GM21423 (cell line): ENCODE measurements at regions not wholly inside any gene's neighbourhood (a gene's known extent, or its start where the extent isn't known, plus 50 kb on each side); places are given as distances from the start of the nearest gene placed in this dataset.

Experiments
- ATAC-seq: cut with Tn5 transposase; IDR thresholded peaks from one replicate; pipeline ENCODE4 v1.9.1; 2021; ENCODE audit warnings: mild to moderate bottlenecking, moderate library complexity; ENCODE audit not compliant: unreplicated experiment

GRCh38 chr6:168887621-168888020, 366.0 kb downstream of the THBS2 start:
- ATAC-seq: no peak

DNA sequence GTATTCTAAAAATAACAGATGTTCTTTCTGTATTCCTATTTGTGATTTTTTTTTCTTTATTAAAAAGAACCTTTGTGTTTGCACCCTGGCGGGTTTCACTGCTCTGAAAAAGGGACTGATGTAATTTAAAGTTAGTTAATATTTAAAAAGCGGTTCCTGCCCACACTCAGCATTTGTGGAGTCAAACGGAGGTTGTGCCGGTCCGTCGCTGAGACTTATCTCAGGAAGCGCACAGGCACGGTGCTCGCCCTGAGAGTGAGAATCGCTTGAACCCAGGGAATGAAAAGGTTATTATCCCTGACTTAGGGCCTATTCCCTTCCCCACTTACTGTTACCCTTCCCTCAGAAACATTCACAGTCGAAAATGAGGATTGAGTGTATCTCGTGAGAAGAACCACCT, 366.7 kb downstream of the THBS2 start:
- ATAC-seq: no peak

GRCh38 chr6:168885751-168886742, 367.6 kb downstream of the THBS2 start:
- no peak for ATAC-seq

DNA sequence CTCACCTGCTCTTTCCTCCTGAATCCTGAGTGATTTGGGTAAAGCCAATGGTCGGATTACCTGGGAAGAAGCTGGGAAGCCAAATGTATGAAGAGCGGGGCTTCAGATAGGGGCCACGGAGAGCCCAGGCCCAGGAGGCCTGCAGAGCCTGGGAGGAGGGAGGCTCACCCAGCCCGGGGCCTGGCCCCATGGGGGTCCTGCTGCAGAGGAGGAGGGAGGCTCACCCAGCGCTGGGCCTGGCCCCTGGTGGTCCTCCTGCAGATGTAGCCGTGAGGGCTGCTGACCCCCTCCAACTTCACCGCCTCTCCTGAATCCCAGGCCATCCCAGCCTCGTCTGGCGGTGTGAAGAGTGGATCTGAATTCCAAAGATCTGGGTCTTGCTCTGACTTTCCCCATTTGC, 368.4 kb downstream of the THBS2 start:
- ATAC-seq: no peak

DNA sequence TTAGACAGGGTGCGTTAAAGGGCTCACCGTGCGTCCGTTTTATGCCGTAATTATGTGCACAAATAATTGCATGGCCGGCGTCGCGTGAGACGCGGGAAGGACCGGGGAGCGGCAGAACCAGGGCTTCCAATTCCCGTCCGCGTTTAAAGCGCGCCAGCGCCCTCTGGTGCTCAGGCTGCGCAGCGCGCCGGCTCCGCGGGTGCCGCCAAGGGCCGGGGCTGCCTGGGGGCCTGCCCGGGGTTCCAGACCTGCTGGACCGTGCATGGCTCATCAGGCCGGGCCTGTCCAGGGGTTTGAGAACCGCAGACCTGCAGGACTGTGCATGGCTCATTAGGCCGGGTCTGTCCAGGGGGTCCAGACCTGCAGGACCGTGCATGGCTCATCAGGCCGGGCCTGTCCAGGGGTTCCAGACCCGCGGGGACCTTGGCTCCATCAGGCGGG, 369.0 kb downstream of the THBS2 start:
- peak; percentile 92 for ATAC-seq

- ATAC-seq: peak; percentile 39
Observed at GRCh38 chr6:168884050-168884645, 369.5 kb downstream of the THBS2 start.

DNA sequence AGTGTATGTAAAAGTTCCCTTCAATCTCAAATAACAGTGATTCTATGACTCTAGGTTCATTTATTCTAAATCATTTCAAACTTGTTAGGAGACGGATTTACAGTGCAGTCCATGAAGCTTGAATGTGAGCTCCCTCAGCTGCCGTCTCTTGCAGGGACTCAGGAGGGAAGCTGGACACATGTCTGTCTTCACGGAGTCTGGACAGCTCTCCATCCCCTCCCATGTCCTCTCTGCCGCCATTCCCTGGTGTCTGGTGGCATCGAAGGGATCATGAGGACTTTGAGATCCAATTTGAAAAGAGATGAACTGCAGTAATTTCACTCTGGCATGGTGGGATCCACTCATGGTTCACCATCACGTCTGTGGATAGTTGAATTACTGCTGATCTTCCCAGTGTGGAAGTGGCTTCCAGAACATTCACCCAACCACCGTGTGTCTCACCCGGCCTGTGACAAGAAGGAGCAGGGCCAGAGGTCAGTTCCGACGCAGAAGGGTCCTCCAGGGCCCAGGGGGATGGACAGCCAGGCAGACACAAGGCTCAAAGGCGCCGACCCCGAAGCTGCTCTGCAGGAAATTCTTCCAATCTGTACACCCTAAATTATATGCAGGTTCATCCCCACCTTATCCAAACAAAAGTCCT, 370.1 kb downstream of the THBS2 start:
- ATAC-seq: no peak

DNA sequence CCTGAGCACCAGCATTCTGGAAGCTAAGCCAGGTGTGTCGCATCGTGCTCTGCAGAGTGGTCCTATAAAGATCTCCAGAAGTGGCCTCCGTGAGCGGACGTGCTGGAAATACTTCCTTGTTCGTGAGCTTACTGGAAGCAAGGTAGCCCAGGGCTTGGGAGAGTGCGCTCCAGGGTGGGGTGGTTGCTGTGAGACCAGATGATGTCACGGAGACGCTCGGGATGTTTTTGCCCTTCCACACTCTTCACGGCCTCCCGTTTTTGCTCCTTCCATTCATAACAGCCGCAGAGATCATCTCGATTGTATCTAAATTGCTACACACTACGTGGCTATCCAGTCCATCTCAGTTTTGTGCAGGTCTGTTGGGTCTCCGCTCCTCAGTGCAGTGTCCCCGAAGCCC, 373.4 kb downstream of the THBS2 start:
- ATAC-seq: no peak

- ATAC-seq: no peak
Observed at GRCh38 chr6:168877821-168878282, 375.8 kb downstream of the THBS2 start.

DNA sequence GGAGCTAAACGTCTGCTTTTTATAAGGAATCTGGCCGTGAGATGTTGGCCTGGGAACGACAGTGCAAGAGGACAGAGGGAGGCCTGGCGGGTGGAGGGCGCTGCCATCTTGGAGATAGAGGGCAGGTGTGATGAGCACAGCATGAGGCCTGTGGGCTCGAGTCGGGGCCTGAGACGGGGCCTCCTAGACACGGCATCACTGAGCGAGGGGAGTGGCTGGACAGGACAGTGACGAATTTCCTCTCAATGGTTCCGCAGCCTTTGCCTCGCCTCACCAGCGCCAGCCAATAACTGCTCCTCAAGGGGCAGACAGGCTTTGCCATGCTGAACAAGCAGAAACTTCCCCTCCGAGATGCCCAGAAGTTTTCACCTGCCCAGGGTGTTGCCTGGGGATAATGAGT, 376.7 kb downstream of the THBS2 start:
- no peak for ATAC-seq

DNA sequence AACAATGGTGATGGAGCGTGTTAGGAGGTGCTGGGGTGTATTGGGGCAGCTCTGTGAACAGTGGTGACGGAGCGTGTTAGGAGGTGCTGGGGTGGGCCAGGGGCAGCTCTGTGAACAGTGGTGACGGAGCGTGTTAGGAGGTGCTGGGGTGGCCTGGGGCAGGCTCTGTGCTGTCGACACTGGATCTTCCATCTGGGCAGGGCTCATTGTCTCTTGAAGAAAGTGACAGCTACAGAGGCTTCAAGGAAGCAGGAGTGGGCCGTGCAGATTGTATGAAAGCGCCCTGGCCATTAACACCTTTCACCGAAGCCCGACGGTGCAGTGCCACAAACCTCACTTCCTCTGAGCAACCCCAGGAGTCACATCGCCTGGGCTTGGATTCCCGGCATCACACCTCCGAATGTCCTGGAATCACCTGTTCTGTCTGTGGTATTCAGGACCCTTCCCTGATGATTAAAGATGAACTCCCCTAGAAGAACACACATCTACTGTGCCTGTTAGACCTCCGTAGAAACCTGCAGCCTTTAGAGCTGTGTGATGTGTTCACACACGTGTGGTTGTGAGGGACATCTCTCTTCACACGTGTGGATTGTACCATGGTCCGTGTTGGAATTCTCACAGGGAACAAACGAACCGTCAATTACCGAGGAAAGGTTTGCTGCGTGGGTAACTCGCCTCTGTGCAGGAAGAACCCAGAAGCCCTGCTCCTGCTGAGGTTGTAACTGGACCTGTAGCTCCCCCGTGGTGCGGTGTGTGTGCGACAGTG, 377.7 kb downstream of the THBS2 start:
- ATAC-seq: no peak

- no peak for ATAC-seq
Observed at GRCh38 chr6:168874637-168875036, 379.0 kb downstream of the THBS2 start.

DNA sequence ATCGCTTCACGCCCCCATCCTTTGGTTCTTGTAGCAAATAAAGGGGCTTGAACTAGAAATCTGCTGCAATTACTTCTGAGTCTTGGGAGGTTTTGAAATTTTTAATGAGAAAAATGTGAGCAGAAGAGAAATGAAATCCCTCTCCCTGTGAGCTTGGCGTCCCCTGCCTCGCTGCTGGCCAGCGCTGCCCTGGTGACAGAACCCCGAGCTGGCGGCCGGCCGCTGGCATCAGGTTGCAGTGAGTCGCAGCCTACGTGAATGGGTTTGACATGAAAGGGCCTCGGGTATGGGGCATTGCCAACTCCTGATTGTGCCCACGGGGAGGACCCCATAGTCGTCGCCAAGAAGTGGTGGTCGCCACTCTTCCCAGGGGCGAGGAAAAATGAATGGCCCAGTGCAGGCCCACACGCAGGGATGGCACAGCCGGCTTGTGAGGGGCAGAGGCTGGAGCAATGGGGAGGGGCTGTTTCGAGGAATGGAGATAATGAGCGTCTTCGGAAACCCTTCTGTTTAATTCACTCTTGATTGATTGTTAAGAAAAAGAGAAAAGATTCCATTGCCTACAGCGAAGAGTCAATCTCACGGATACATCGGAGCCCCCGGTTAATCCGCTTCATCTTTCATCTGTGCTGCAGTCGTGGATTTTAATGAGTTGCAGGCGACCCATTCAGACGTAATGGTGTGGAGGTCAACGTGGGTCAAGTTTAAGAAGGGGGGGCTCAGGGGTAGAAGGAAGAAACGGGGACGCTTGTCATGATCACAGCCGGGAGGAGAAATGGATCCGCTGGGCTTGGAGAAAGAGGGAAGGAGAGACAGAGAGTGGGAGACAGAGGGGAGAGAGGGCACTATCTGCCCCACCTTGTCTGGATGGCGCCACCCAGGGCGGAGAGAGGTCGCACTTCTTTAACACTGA, 380.1 kb downstream of the THBS2 start:
- ATAC-seq: no peak

DNA sequence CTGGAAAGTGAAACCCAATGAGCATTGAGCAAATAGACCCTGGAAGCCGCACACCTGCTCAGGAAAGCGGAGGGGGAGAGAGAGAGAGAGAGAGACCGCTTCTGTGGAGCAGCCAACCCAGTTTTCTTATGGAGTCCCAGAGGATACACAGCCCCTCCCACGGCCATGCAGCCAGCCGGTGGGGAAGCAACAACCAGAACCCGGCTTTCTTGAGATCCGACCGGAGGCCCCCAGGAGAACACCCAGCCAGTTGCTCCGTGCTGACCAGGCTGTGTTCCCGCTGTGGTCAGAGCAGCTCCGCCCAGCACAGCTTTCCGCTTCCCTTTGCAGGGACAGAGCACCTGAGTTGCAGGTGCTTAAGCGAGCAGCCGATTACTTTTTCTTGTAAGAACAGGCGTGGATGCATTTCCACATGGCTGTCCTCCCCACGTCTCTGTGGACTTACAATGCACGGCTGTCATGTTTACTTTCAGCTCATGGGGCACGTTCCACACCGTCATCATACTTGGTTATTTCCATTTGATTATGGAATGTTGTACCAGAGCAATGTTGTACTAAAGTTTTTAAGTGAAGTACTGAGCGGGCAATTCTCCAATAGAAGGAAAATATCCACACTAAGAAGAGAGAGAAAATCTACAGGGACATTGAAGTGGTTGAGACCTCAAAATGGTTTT, 381.9 kb downstream of the THBS2 start:
- ATAC-seq: no peak

DNA sequence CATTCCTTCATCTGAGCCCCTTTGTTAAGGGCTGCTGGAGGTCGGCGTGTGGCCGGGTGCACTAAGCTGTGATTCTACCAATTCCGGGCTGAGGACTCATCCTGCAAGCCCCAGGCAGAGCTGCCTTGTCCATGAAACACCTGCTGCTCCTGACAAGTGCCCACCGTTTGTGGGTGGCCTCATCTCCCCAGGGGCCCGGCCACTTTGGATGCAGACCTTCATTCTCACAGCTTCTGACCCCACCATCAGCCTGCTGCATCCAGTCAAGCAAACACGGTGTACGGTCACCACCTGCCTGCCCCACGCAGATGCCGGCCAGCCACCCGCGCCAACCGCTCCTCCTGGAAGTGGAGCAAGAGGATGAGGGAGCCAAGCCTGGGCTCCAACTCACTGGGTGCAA, 382.7 kb downstream of the THBS2 start:
- ATAC-seq: no peak

DNA sequence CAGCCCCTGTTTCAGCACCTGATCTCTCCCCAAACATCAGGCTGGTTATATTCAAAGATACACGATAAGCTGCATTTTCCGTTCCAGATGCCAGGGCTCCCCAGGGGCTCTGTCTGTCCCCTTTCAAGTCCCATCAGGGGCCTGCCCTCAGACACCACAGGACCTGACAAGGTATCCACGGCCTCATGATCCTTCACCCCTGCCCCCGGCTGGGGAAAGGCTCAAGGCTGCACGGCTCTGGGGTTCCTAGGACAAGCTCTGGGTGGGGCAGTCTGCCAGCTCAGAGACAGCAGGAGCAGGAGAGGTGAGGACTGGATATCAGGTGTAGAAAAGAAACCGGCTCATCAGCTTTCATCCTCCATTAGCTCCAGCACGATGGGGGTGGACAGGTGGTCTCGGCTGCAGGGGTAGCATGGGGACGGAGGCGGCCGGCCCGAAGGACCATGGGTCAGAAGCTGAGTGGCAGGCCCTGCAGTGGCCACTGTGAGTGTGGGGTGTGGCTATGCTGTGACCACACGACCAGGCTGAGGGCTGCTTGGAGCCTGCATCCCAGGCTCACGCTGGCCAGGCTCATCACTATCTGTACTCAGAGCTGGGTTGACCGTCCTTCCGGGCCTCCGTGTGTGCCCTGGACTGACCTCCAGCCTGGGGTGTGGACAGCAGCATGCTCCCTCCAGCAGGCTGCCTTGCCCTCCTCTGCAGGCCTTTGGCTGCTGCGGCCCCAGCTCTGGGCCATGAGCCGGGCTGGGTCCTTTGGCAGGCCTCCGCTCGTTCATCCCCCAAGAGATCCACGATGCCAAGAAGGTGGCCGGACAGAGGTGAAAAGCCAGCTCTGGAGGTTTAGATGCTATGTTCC, 386.2 kb downstream of the THBS2 start:
- no peak for ATAC-seq

- no peak for ATAC-seq
Observed at GRCh38 chr6:168866534-168866933, 387.1 kb downstream of the THBS2 start.

GRCh38 chr6:168865522-168865921, 388.1 kb downstream of the THBS2 start:
- ATAC-seq: no peak
